ENCODE measurements at regions not wholly inside any gene's neighbourhood (a gene's known extent, or its start where the extent isn't known, plus 50 kb on each side); places are given as distances from the start of the nearest gene placed in this dataset.

DNA sequence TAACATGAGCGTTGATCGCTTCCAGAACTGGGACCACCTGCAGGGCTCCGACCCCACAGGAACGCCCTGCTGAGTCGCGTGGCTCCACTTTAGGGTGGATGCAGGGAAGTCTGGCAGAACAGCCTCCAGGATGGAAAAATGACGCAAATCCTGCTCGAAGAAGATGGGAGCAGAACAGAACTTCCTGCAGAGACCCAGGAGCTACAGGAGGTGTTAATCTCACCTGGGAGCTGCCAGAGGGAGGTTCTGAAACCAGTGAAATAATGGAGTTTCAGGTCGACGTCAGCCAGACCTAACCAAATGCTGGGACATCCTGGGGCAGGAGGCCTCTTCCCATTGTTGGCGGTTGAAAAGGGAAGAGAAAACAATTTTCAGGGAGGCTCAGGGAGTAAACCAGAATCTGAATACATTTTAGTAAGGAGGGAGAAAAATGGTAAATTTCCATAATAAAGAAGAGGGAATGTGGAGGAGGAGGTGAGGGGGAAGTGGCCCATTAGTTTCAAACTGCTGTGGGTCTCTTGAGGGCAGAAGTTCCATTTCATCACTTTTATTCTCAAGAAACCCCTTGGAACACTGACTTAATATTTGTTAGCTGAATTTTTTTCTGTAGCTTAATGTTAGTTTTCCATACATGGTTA, 558.4 kb upstream of the CDH4 start:
- DNase-seq (ENCODE audit: low spot score) = no peak

- DNase-seq (ENCODE audit: low spot score) = peak; percentile 16
Observed at GRCh38 chr20:60694763-60695162, 557.3 kb upstream of the CDH4 start.

GRCh38 chr20:60695226-60696000, 556.6 kb upstream of the CDH4 start:
- peak; percentile 90 for DNase-seq (ENCODE audit: low spot score)

- no peak for DNase-seq (ENCODE audit: low spot score)
Observed at GRCh38 chr20:60697252-60697651, 554.8 kb upstream of the CDH4 start.

DNA sequence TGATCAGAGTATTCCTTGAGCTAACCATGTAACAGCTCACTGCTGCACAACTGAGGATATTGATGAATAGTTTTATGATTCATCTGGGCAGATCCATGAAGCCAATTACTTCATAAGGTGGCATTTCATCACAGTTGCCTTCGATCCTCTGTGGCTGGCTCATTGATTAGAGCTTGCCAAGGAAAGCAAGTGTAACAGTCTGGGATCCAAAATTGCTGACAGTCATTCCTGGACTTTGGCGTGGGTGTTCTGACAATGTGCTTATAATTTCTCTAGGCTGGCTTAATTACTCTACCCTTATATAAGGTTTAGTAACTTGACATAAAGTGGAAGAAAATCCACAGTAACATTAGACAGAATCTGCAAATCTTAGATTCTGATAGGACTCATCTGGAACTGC, 551.3 kb upstream of the CDH4 start:
- DNase-seq (ENCODE audit: low spot score) = no peak

GRCh38 chr20:60704147-60704546, 547.9 kb upstream of the CDH4 start:
- no peak for DNase-seq (ENCODE audit: low spot score)

DNA sequence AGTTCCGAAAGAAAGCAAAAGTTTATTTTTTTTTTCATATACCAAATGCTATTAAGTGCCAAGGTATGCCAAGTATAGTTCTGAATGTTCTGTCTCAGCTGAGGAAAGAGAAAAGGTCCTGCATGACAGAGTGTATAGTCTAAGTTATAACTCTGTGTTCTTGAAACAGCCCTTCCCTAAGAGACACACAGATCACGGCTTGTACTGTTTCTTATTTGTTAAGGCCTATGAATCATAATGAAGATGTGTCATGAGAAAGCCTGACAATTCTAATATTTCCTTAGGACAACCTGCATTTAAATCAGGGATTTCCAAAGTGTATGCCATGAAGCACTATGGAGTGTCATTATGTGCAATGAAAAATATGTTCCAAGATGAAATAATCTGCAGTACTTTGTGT, 538.7 kb upstream of the CDH4 start:
- DNase-seq (ENCODE audit: low spot score) = no peak

DNA sequence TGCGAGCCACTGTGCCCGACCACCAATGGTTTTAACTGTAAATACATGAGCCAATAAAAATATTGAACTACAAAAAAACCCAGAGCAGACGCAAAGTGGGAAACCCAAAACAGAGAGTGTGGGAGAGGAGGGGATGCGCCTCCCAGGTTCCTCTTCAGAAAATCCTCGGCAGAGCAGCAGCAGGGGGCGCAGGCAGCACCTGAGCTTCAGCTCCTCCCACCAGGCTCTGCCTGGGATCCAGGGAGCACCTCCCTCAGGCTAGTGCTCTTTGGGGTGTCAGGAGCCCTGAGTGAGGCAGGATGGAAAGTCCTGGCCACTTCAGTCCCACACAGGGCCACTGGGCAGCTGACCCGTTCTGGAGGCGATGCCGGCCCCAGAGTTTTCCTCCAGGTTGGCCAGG, 536.9 kb upstream of the CDH4 start:
- DNase-seq (ENCODE audit: low spot score) = no peak

- no peak for DNase-seq (ENCODE audit: low spot score)
Observed at GRCh38 chr20:60718743-60719480, 533.1 kb upstream of the CDH4 start.

DNA sequence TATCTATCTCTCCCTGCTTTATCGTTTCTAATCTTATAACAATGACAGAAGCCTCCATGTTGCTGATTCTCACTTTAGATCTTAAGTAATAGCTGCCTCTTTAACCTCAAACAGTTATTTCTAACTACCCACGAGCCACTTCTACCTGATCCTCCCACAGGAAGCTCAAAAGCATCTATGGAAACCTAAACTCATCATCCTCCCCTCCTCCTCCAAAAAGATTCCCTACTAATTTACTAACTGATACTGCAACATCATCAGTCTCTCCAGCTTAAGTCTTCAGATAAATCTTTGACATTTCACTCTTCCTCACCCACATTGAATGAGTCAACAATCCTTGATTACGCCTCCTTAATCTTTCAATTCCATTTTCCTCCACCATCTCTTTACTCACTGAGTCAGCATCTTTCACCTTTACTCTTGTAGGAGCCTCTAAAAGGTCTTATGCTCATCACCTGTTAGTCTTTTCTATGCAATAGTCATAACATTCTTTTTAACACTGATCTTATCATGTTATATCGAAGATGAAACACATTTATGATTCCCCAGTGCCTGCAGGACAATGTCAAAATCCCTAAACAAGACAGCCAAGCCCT, 526.7 kb upstream of the CDH4 start:
- DNase-seq (ENCODE audit: low spot score) = no peak

- no peak for DNase-seq (ENCODE audit: low spot score)
Observed at GRCh38 chr20:60727425-60727824, 524.6 kb upstream of the CDH4 start.

GRCh38 chr20:60728705-60729104, 523.4 kb upstream of the CDH4 start:
- DNase-seq (ENCODE audit: low spot score) = no peak

- DNase-seq (ENCODE audit: low spot score) = no peak
Observed at GRCh38 chr20:60729135-60729900, 522.7 kb upstream of the CDH4 start.

DNA sequence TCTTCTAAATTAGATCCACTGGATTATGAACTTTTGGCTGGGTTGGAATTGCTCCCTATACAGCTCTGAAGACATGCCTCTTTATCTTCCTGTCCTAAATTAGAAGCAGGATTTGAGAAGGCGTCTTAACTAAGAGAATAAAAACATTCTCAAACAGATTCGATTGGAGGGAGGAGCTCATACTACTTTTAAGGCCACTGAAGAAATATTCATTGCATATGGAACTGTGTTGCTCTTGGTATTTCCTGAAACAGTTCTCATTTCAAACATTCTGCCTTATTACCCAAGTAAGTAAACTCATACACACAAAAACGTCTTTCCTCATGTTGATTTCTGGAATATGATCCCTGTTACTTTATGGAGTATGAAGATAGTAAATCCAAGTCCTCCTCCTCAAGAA, 519.7 kb upstream of the CDH4 start:
- no peak for DNase-seq (ENCODE audit: low spot score)

DNA sequence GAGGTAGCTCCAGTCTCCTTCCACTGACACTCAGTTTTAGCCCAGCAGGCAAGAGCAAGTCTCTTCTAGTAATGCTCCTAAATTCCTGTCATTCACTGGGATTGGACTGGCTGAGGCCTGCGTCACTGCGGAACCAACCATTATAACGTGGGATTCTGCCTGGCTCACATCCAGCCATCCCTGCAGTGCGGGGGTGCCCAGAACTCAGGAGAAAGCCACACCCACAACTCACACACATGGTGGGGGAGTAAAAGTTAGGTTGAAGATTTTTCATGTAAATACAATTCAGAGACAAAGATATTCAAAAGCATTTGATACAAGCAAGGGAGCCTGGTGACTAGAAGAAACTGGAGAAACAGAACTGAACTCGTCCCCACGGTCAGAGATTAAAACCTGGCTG, 504.0 kb upstream of the CDH4 start:
- no peak for DNase-seq (ENCODE audit: low spot score)

DNA sequence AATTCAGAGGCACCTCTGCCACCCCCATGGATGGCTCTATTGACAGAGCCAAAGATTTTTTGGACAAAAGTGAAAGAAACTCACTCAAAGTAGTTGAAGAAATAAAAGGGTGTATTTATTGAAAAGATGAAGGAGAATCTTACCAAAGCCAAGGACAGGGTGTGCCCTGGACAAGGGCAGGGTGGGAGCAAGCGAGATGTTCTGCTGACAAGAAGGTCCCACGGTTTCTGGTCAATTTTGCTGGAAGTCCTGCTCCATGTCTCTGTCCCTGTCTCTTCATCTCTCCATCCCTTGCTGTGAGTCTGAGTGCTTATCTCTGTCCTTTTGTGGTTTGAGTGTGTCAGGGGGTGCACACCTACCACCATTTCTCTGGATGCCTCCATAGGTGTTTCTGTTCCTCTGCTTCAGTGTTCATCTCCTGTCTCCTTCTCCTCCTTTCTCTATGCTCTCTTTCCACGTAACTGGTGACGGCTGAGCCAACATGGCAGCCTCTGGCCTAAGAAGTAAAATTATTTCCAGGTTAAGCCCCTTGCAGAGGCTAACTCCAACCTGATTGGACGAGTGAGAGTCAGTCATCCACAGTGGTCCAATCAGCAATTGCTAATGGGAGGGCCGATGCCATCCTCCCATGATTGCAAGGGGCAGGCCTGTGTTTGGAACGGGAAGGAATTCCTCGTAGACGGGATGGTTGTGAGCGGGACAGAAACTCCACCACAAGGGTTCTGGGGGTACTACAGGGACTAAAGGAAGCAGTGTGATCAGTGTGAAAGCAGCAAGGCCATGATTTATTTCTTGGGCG, 502.1 kb upstream of the CDH4 start:
- DNase-seq (ENCODE audit: low spot score) = peak; percentile 19

DNA sequence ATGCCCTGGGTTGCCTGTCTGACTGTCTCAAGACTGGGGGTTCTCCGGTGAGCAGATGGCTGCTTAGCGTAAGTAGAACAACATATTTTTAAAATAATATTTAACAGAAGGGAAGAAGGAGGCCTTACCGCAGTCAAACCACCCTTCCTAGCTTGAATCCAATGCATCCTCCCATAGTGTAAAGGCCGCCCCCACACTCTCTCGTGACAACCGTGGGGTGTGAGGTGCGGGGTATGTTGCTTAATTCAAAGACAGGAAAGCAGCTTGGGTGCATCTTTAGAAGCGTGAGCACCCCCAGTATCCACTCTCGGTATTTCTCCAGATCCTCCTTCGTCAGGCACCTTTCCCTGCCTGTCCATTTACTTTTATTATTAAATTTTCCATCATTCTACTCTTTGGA, 501.2 kb upstream of the CDH4 start:
- DNase-seq (ENCODE audit: low spot score) = no peak

DNA sequence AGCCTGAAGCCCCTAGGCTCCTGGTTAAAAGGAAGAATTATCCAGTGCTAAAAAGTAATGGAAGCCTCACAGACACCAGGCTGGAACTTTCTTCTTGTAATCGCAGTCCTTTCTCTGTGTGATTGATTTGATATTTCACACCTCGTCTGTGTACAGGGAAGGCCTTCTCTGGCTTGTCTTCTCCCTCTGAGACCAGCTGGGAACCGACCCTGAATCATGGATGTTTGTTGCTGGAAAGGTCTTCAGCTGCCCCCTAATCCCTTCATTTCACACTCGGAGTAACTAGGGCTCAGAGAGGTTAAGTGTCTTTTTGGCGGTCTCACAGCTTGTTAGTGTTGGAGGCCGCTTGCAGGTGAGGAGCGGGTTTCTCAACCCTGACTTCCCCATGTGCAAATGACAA, 500.2 kb upstream of the CDH4 start:
- DNase-seq (ENCODE audit: low spot score) = no peak

GRCh38 chr20:60752741-60753420, 499.2 kb upstream of the CDH4 start:
- DNase-seq (ENCODE audit: low spot score) = no peak

DNA sequence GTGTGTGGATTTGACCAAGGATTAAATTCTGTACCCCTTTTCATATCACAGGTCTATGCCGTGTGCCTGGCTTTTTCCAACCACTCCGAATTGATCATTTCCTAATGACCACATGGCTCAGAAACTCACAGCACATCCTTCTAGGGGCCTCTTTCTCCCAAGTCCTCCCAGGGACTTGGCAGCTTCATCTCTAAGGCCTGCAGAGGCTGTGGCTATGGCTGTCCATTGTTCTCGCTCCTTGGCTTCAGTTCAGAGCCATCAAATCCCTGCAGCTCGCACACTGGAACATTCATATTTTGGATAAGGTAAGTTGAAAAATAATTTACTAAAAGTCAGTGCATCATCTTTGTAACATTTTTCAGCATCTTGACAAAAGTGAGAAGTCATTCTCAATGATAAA, 497.2 kb upstream of the CDH4 start:
- DNase-seq (ENCODE audit: low spot score) = no peak

DNA sequence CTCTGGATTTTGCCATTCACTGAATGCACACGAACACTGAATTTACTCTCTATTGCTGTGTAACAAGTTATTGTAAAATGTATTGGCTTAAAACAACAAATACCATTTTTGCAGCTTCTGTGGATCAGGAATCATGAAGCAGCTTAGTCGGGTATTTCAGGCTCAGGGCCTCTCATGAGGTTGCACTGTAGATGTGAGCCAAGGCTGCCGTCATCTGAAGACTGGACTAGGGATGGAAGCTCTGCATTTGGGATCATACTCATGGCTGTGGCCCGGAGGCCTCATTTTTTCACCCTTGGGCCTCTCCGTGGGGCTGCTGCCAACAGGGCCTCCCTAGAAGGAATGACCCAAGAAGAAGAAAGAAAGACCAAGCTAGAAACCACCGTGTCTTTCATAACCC, 492.4 kb upstream of the CDH4 start:
- DNase-seq (ENCODE audit: low spot score) = no peak

Data from GM03348 (cell line).